OCI-LY3 (cell line): ENCODE measurements at regions not wholly inside any gene's neighbourhood (a gene's known extent, or its start where the extent isn't known, plus 50 kb on each side); places are given as distances from the start of the nearest gene placed in this dataset.

ENCODE experiments used
- CTCF ChIP-seq: fragments of 200-600, 300-600 bp; sonication (generic); IDR thresholded peaks from 2 replicates; pipeline ENCODE4 v1.5.1; 2014; ENCODE audit warnings: antibody characterized with exemption, low read length, low read depth
- EZH2phosphoT487 ChIP-seq: fragments of 200-600 bp; shearing (Covaris generic); IDR thresholded peaks from 2 replicates; pipeline ENCODE4 v1.6.1; 2018; ENCODE audit warnings: antibody characterized with exemption, mixed run types, low read depth

GRCh38 chr3:59567661-59568060 is 517.8 kb upstream of the CFAP20DC start:
- TF ChIP-seq CTCF: no peak
- TF ChIP-seq EZH2phosphoT487: no peak
